ENCODE measurements at regions not wholly inside any gene's neighbourhood (a gene's known extent, or its start where the extent isn't known, plus 50 kb on each side); places are given as distances from the start of the nearest gene placed in this dataset.

DNA sequence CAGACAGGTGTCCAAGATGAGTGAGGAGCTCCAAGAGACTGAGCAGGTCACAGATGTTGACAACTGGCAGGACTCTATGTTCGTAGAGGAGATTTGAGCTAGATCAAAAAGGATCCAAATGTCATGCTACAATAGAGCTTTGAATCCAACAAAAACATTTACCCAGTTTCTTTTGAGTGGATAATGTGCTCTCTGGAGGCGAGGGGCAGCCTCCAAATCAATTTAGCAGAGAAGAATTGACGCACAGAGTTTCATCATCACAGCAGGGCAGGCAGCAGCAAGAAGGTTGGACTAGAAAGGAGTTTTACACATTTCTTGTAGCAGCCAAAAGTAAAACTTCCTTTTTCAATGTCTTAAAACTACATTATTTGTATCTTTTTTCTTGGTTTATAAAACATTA lies 653.0 kb downstream of the RNF144A start:
- Histone ChIP-seq H3K4me2 (ENCODE audit: low read length) (no peak overlapping the region), H3K27ac (ENCODE audit: low read length) (no peak overlapping the region), H3K9ac (ENCODE audit: low read length) (no peak overlapping the region), H3F3A (ENCODE audit: insufficient read depth, low read length, poor library complexity, severe bottlenecking) (no peaks in the 10 kb centered on the region), H3K27me3 (ENCODE audit: insufficient read depth, low read depth, low read length) (no peaks in the 10 kb centered on the region), H3K79me2 (replicated peaks; ENCODE audit: insufficient read depth, low read length) (no peaks in the 10 kb centered on the region), H3K9me3 (ENCODE audit: low read length) (no peaks in the 10 kb centered on the region), H2AFZ (ENCODE audit: low read depth, low read length) (no peak overlapping the region), H4K20me1 (ENCODE audit: insufficient read depth) (no peaks in the 10 kb centered on the region), H3K36me3 (ENCODE audit: insufficient read depth, low read length) (no peaks in the 10 kb centered on the region), H3K4me3 (ENCODE audit: low read length) (no peak overlapping the region), H3K9me2 (ENCODE audit: insufficient read depth, low read length) (no peaks in the 10 kb centered on the region)
- TF ChIP-seq MXI1 (conservative IDR thresholded peaks at IDR 0.05; ENCODE audit: poor library complexity, severe bottlenecking), result no peak
- TF ChIP-seq EP300 (conservative IDR thresholded peaks at IDR 0.05; ENCODE audit: poor library complexity, severe bottlenecking), result no peak
- no peak for TF ChIP-seq CTCF (IDR thresholded peaks at IDR 0.05; ENCODE audit: poor library complexity, severe bottlenecking)
- TF ChIP-seq TAF1 (IDR thresholded peaks at IDR 0.05; ENCODE audit: low read depth), result no peak
- TF ChIP-seq EZH2 (IDR thresholded peaks at IDR 0.05; ENCODE audit: borderline replicate concordance, insufficient read depth, low read length, poor library complexity, severe bottlenecking), result no peak
- TF ChIP-seq POLR2AphosphoS5 (IDR thresholded peaks at IDR 0.05), result no peak
- TF ChIP-seq RAD21 (conservative IDR thresholded peaks at IDR 0.05), result no peak
- no peak for TF ChIP-seq SMC3 (conservative IDR thresholded peaks at IDR 0.05; ENCODE audit: poor library complexity)
- no peak for TF ChIP-seq REST (IDR thresholded peaks at IDR 0.05; ENCODE audit: borderline replicate concordance)

DNA sequence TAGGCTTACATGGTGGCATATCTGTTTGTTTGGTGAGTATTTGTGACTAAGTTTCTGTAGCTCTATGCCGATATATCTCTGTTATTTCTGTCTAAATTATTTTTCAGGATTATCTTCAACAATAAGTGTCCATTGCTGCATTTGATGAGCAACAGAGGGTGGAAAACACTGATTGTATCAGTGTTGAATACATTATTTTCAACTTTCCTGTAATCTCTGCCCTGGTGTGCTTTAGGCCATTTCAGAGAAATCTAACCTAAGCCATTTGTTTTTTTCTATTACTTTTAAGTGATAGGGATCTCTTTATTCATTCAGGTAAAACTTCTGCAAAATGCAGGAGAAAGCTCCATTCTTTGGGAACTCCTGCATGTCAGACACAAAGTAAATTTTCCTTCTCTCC lies 654.5 kb downstream of the RNF144A start:
- Histone ChIP-seq H3F3A (ENCODE audit: insufficient read depth, low read length, poor library complexity, severe bottlenecking) (no peaks in the 10 kb centered on the region), H4K20me1 (ENCODE audit: insufficient read depth) (no peaks in the 10 kb centered on the region), H2AFZ (ENCODE audit: low read depth, low read length) (no peak overlapping the region), H3K9me3 (ENCODE audit: low read length) (no peaks in the 10 kb centered on the region), H3K36me3 (ENCODE audit: insufficient read depth, low read length) (no peaks in the 10 kb centered on the region), H3K4me3 (ENCODE audit: low read length) (no peak overlapping the region), H3K27me3 (ENCODE audit: insufficient read depth, low read depth, low read length) (no peaks in the 10 kb centered on the region), H3K9me2 (ENCODE audit: insufficient read depth, low read length) (no peaks in the 10 kb centered on the region), H3K9ac (ENCODE audit: low read length) (no peak overlapping the region), H3K27ac (ENCODE audit: low read length) (no peak overlapping the region), H3K79me2 (replicated peaks; ENCODE audit: insufficient read depth, low read length) (no peaks in the 10 kb centered on the region), H3K4me2 (ENCODE audit: low read length) (no peak overlapping the region)
- TF ChIP-seq POLR2AphosphoS5 (IDR thresholded peaks at IDR 0.05) (no peak), EZH2 (IDR thresholded peaks at IDR 0.05; ENCODE audit: borderline replicate concordance, insufficient read depth, low read length, poor library complexity, severe bottlenecking) (no peak), EP300 (conservative IDR thresholded peaks at IDR 0.05; ENCODE audit: poor library complexity, severe bottlenecking) (no peak), MXI1 (conservative IDR thresholded peaks at IDR 0.05; ENCODE audit: poor library complexity, severe bottlenecking) (no peak), CTCF (IDR thresholded peaks at IDR 0.05; ENCODE audit: poor library complexity, severe bottlenecking) (no peak)

All from neural cell (in vitro differentiated cells).